ENCODE measurements at regions not wholly inside any gene's neighbourhood (a gene's known extent, or its start where the extent isn't known, plus 50 kb on each side); places are given as distances from the start of the nearest gene placed in this dataset.
A peak's percentile ranks its signal among the peaks of the same experiment; 100 is the strongest.
"Not testable (repeated sequence)": the region's sequence is repeated elsewhere in the genome, so short reads cannot be mapped to it uniquely, and the experiment has no call there.

- DNase-seq: no peak
Measured at GRCh38 chr9:97176206-97176605, 131.3 kb upstream of the CCDC180 start.

GRCh38 chr9:97168174-97168573, 129.2 kb upstream of the CTSV start:
- not testable (repeated sequence) for DNase-seq

GRCh38 chr9:97166496-97167138, 127.7 kb upstream of the CTSV start:
- not testable (repeated sequence) for DNase-seq

- DNase-seq: no peak
Measured at GRCh38 chr9:97160255-97160654, 121.3 kb upstream of the CTSV start.

- DNase-seq: not testable (repeated sequence)
Measured at GRCh38 chr9:97158722-97159121, 119.8 kb upstream of the CTSV start.

- DNase-seq: not testable (repeated sequence)
Measured at GRCh38 chr9:97155441-97155840, 116.5 kb upstream of the CTSV start.

- no peak for DNase-seq
Measured at GRCh38 chr9:97153967-97154366, 115.0 kb upstream of the CTSV start.

- not testable (repeated sequence) for DNase-seq
Measured at GRCh38 chr9:97153160-97153559, 114.2 kb upstream of the CTSV start.

- DNase-seq: not testable (repeated sequence)
Measured at GRCh38 chr9:97150471-97150870, 111.5 kb upstream of the CTSV start.

- not testable (repeated sequence) for DNase-seq
Measured at GRCh38 chr9:97148428-97148827, 109.5 kb upstream of the CTSV start.

GRCh38 chr9:97145680-97146079, 106.7 kb upstream of the CTSV start:
- DNase-seq: not testable (repeated sequence)

GRCh38 chr9:97140566-97140965, 101.6 kb upstream of the CTSV start:
- DNase-seq: no peak

- no peak for DNase-seq
Measured at GRCh38 chr9:97136421-97136820, 97.5 kb upstream of the CTSV start.

GRCh38 chr9:97133966-97134365, 95.0 kb upstream of the CTSV start:
- DNase-seq: not testable (repeated sequence)

GRCh38 chr9:97132865-97133264, 93.9 kb upstream of the CTSV start:
- DNase-seq: no peak

- not testable (repeated sequence) for DNase-seq
Measured at GRCh38 chr9:97130864-97131263, 91.9 kb upstream of the CTSV start.

- not testable (repeated sequence) for DNase-seq
Measured at GRCh38 chr9:97130387-97130786, 91.4 kb upstream of the CTSV start.

GRCh38 chr9:97128919-97129318, 90.0 kb upstream of the CTSV start:
- DNase-seq: no peak

GRCh38 chr9:97124256-97124655, 85.3 kb upstream of the CTSV start:
- DNase-seq: no peak

- no peak for DNase-seq
Measured at GRCh38 chr9:97110696-97111095, 71.8 kb upstream of the CTSV start.

GRCh38 chr9:97109194-97109811, 70.4 kb upstream of the CTSV start:
- peak in 9 of 14 donors; percentile 4 to 30 (median 19) for DNase-seq

GRCh38 chr9:97105220-97105619, 66.3 kb upstream of the CTSV start:
- not testable (repeated sequence) for DNase-seq

- not testable (repeated sequence) for DNase-seq
Measured at GRCh38 chr9:97103613-97104383, 64.9 kb upstream of the CTSV start.

- not testable (repeated sequence) for DNase-seq
Measured at GRCh38 chr9:97099540-97099939, 60.6 kb upstream of the CTSV start.
